ENCODE measurements at regions not wholly inside any gene's neighbourhood (a gene's known extent, or its start where the extent isn't known, plus 50 kb on each side); places are given as distances from the start of the nearest gene placed in this dataset.

DNA sequence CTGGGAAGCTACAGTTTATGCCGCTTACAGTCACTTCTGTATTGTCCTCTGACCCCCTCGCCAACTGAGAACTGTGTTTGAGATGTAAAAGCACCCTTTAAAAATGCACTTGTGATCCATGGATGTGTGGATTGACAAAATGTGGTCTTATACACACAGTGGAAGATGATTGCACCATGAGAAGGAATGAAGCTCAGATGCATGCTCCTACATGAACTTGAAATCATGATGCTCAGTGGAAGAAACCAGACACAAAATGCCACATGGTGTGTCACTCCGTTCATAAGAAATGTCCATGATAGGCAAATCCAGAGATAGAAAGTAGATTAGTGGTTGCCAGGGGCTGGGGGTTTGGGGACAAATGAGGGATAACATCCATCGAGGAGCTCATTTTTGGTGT is 58.0 kb downstream of the PITPNM2 start:
- DNase-seq (ENCODE audit: low read depth, low spot score) (no peak), FAIRE-seq (no peak)
- CTCF ChIA-PET = interaction anchor here (1.0 kb wide), 1 partner anchor 57 kb away, joined by 4 read pairs; no protein-coding TSS in a partner anchor
- BruUV-seq (replicated peaks) = no TSS peak
- dilution Hi-C loops (cut with MboI; ENCODE audit: extremely low pct_ligation_motif_present, low sequenced_read_pairs) = no loop called here
- POLR2A ChIA-PET = no interaction called here
- no peak overlapping the region for H3K4me2 ChIP-seq (ENCODE audit: insufficient read depth, low read length)
- TF ChIP-seq FOS (IDR thresholded peaks at IDR 0.05; ENCODE audit: borderline replicate concordance, insufficient read depth, low read length) (no peak), EZH2 (IDR thresholded peaks at IDR 0.05; ENCODE audit: borderline replicate concordance, low read depth, low read length, severe bottlenecking) (no peak), POLR2A (IDR thresholded peaks at IDR 0.05; ENCODE audit: low read depth, low read length) (no peak), POLR2AphosphoS5 (IDR thresholded peaks at IDR 0.05; ENCODE audit: insufficient read depth, low read depth, low read length) (no peak), JUN (IDR thresholded peaks at IDR 0.05; ENCODE audit: borderline replicate concordance, insufficient read depth, insufficient read length, low read depth) (no peak)
- TF ChIP-seq, protein P1, sequence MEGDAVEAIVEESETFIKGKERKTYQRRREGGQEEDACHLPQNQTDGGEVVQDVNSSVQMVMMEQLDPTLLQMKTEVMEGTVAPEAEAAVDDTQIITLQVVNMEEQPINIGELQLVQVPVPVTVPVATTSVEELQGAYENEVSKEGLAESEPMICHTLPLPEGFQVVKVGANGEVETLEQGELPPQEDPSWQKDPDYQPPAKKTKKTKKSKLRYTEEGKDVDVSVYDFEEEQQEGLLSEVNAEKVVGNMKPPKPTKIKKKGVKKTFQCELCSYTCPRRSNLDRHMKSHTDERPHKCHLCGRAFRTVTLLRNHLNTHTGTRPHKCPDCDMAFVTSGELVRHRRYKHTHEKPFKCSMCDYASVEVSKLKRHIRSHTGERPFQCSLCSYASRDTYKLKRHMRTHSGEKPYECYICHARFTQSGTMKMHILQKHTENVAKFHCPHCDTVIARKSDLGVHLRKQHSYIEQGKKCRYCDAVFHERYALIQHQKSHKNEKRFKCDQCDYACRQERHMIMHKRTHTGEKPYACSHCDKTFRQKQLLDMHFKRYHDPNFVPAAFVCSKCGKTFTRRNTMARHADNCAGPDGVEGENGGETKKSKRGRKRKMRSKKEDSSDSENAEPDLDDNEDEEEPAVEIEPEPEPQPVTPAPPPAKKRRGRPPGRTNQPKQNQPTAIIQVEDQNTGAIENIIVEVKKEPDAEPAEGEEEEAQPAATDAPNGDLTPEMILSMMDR (IDR thresholded peaks at IDR 0.05; ENCODE audit: extremely low read depth in 1 of 2, insufficient read depth in 1 of 2, low read depth in 1 of 2, low read length in 2 of 2) = no peak
- no peak overlapping the region for H3K4me3 ChIP-seq (replicated peaks in 1 of 3; ENCODE audit: insufficient read depth in 1 of 3, low read depth in 1 of 3, low read length in 3 of 3)
- no peaks in the 10 kb centered on the region for H3K9me1 ChIP-seq (replicated peaks; ENCODE audit: control insufficient read depth, extremely low read depth, insufficient read depth, low read length)
- H2AFZ ChIP-seq (ENCODE audit: low read depth, low read length) = no peak overlapping the region
- H3K9ac ChIP-seq (replicated peaks; ENCODE audit: extremely low read depth, insufficient read depth, low read length) = no peak overlapping the region
- no peaks in the 10 kb centered on the region for H3K27me3 ChIP-seq (ENCODE audit: control insufficient read depth in 2 of 2, insufficient read depth in 2 of 2, low read length in 2 of 2)
- no peaks in the 10 kb centered on the region for H3K79me2 ChIP-seq (ENCODE audit: control insufficient read depth, insufficient read depth, low read length)
- intact Hi-C loops (cut with micrococcal nuclease) = no loop called here
- H3K4me1 ChIP-seq (ENCODE audit: control insufficient read depth, extremely low read depth, insufficient read depth, low read length) = peaks cover 27% of the 10 kb centered on the region
- H3K9me3 ChIP-seq (replicated peaks; ENCODE audit: control insufficient read depth, insufficient read depth, low read length) = no peaks in the 10 kb centered on the region
- H3K36me3 ChIP-seq (ENCODE audit: control insufficient read depth in 2 of 2, extremely low read depth in 1 of 2, insufficient read depth in 2 of 2, low read length in 2 of 2) = no peaks in the 10 kb centered on the region
- H4K20me1 ChIP-seq (replicated peaks; ENCODE audit: control insufficient read depth, extremely low read depth, insufficient read depth, low read length) = no peaks in the 10 kb centered on the region
- H3K27ac ChIP-seq (ENCODE audit: insufficient read depth, low read depth, low read length) = no peak overlapping the region

Data from endothelial cell of umbilical vein (primary cell).